B cell (primary cell): ENCODE measurements at regions not wholly inside any gene's neighbourhood (a gene's known extent, or its start where the extent isn't known, plus 50 kb on each side); places are given as distances from the start of the nearest gene placed in this dataset.

Source experiments
- ATAC-seq: fragments of 200-7000 bp; cut with Tn5 transposase; one replicate; pipeline ENCODE4 v1.10.0; 2021; ENCODE audit warnings: low read depth, mild to moderate bottlenecking, moderate number of reproducible peaks, moderate library complexity
- CTCF ChIA-PET: fragments of 350-600 bp; sonication (Branson Sonifier 250); formaldehyde crosslinking; loops from one replicate; lab custom pipeline; 2021; ENCODE audit warnings: antibody characterized with exemption, inconsistent platforms; lab: Charles Lee
- POLR2A ChIA-PET: fragments of 350-600 bp; sonication (Branson Sonifier 250); formaldehyde crosslinking; loops from one replicate; lab custom pipeline; 2021; ENCODE audit warnings: antibody characterized with exemption; lab: Charles Lee
- DNase-seq: peaks from one replicate; pipeline ENCODE4 v3.0.0; 2013
- H2AFZ ChIP-seq: 2 replicates; pipeline ENCODE4 v1.6.1; 2012; ENCODE audit warnings: mild to moderate bottlenecking, low read depth, low read length; ENCODE audit not compliant: insufficient read depth, poor library complexity, severe bottlenecking
- H3K27ac ChIP-seq, 2 donors: 1 replicate in 1 of 2; 2 replicates in 1 of 2; pipeline ENCODE4 v1.5.1; 2012 to 2013; ENCODE audit warnings: low read length in 2 of 2, mild to moderate bottlenecking in 2 of 2, moderate library complexity in 1 of 2
- H3K27me3 ChIP-seq, 4 experiments: fragments of 200-600 bp in 1 of 4; sonication (generic) in 1 of 4; replicated peaks in 1 of 4; 1 replicate in 2 of 4; 2 replicates in 2 of 4; pipeline versions ENCODE4 v1.6.1 to v1.7.0; 2013 to 2016; ENCODE audit warnings: low read length in 3 of 4, mild to moderate bottlenecking in 2 of 4, mixed read lengths in 1 of 4, moderate library complexity in 1 of 4; ENCODE audit not compliant: insufficient read depth in 4 of 4, control insufficient read depth in 3 of 4; ENCODE audit errors: control extremely low read depth in 1 of 4
- H3K36me3 ChIP-seq, 2 experiments: replicated peaks in 1 of 2; 1 replicate in 1 of 2; 2 replicates in 1 of 2; pipeline versions ENCODE4 v1.6.1 to v1.7.1; 2013; ENCODE audit warnings: low read length in 1 of 2; ENCODE audit not compliant: insufficient read depth in 2 of 2, control insufficient read depth in 1 of 2; ENCODE audit errors: control extremely low read depth in 1 of 2, extremely low read depth in 1 of 2
- H3K4me1 ChIP-seq, 2 donors: fragments of 200-600 bp in 1 of 2; sonication (generic) in 1 of 2; 1 replicate in 1 of 2; 2 replicates in 1 of 2; pipeline versions ENCODE4 v1.5.1 to v1.6.1; 2013 to 2017; ENCODE audit warnings: low read length in 2 of 2; ENCODE audit not compliant: control insufficient read depth in 2 of 2, insufficient read depth in 2 of 2
- H3K4me2 ChIP-seq: replicated peaks from 2 replicates; pipeline ENCODE3; 2012; ENCODE audit warnings: mild to moderate bottlenecking, low read depth, low read length; ENCODE audit not compliant: poor library complexity, severe bottlenecking
- H3K4me3 ChIP-seq, 5 experiments: fragments of 200-600 bp in 1 of 5; sonication (generic) in 1 of 5; 1 replicate in 3 of 5; 2 replicates in 2 of 5; pipeline versions ENCODE4 v1.5.1 to v1.7.0; 2011 to 2016; ENCODE audit warnings: low read length in 4 of 5, mild to moderate bottlenecking in 4 of 5, low read depth in 2 of 5, control low read depth in 1 of 5, moderate library complexity in 1 of 5; ENCODE audit not compliant: insufficient read depth in 1 of 5; ENCODE audit errors: control extremely low read depth in 1 of 5, extremely low read depth in 1 of 5
- H3K79me2 ChIP-seq: fragments of 200-600 bp; sonication (generic); one replicate; pipeline ENCODE4 v1.6.0; 2016; ENCODE audit warnings: low read length; ENCODE audit not compliant: control insufficient read depth, insufficient read depth
- H3K9ac ChIP-seq: fragments of 200-600 bp; sonication (generic); 2 replicates; pipeline ENCODE4 v1.6.1; 2017; ENCODE audit warnings: mild to moderate bottlenecking, low read length, moderate library complexity
- H3K9me3 ChIP-seq, 3 donors: one replicate each; pipeline versions ENCODE4 v1.6.1 to v1.7.1; 2013; ENCODE audit warnings: low read length in 2 of 3; ENCODE audit not compliant: control insufficient read depth in 2 of 3, insufficient read depth in 1 of 3; ENCODE audit errors: control extremely low read depth in 1 of 3
- H4K20me1 ChIP-seq: 2 replicates; pipeline ENCODE4 v1.6.0; 2012; ENCODE audit warnings: mild to moderate bottlenecking, low read length; ENCODE audit not compliant: insufficient read depth, control insufficient read depth, poor library complexity, severe bottlenecking
- H3K27ac Mint-ChIP-seq: one replicate; pipeline ENCODE4 v1.8.0; 2021; ENCODE audit warnings: mixed read lengths
- H3K27me3 Mint-ChIP-seq: one replicate; pipeline ENCODE4 v1.8.0; 2021; ENCODE audit warnings: mixed read lengths
- H3K4me1 Mint-ChIP-seq: one replicate; pipeline ENCODE4 v1.8.0; 2021; ENCODE audit warnings: mixed read lengths
- H3K4me3 Mint-ChIP-seq: one replicate; pipeline ENCODE4 v1.8.0; 2021; ENCODE audit warnings: mixed read lengths
- H3K9me3 Mint-ChIP-seq: one replicate; pipeline ENCODE4 v1.8.0; 2022; ENCODE audit warnings: mixed read lengths; ENCODE audit not compliant: insufficient read depth
- EZH2 ChIP-seq: IDR thresholded peaks from 2 replicates; pipeline ENCODE4 v1.6.1; 2012; ENCODE audit warnings: borderline replicate concordance, low read depth, mild to moderate bottlenecking, moderate library complexity, low read length; ENCODE audit not compliant: insufficient read depth, poor library complexity, severe bottlenecking
- WGBS: methylation state at CpG from one replicate; pipeline ENCODE4 v1.1.5; 2013; ENCODE audit warnings: missing lambda C conversion rate; ENCODE audit not compliant: insufficient coverage; 5-methylcytosine and 5-hydroxymethylcytosine counted together
- intact Hi-C: fragments of 100-400 bp; cut with micrococcal nuclease; formaldehyde crosslinking; loops from one replicate; pipeline ENCODE4 v1.10.0; 2022
- TF ChIP-seq, protein P1 (sequence below): fragments of 200-600 bp; IDR thresholded peaks from one replicate; pipeline ENCODE4 v1.8.0; 2022; ENCODE audit warnings: antibody characterized with exemption, mild to moderate bottlenecking

DNA sequence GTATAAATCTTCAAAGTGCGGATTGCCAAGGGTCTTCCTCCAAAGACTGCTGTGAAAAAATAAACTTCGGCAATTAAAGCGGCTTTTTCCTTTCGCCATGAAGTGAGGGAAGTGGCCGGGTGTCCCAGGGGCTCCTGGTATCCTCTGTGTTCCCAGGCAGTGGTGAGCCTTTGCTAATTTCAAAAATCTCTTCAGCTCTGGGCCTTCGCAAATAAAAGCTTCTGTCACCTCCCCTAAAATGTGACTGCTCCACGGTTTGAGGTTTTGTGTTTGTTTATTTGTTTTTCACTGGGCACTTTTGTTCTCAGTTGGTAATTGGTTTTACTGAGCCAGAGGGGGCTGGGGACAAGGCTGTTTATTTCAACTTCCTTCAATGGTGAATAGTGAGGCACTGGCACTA is 270.1 kb upstream of the POU3F3 start:
- ATAC-seq: no peak
- intact Hi-C loops: no loop called here
- CTCF ChIA-PET: no interaction called here

GRCh38 chr2:104584393-104584792 is 269.5 kb upstream of the POU3F3 start:
- TF ChIP-seq, protein P1, sequence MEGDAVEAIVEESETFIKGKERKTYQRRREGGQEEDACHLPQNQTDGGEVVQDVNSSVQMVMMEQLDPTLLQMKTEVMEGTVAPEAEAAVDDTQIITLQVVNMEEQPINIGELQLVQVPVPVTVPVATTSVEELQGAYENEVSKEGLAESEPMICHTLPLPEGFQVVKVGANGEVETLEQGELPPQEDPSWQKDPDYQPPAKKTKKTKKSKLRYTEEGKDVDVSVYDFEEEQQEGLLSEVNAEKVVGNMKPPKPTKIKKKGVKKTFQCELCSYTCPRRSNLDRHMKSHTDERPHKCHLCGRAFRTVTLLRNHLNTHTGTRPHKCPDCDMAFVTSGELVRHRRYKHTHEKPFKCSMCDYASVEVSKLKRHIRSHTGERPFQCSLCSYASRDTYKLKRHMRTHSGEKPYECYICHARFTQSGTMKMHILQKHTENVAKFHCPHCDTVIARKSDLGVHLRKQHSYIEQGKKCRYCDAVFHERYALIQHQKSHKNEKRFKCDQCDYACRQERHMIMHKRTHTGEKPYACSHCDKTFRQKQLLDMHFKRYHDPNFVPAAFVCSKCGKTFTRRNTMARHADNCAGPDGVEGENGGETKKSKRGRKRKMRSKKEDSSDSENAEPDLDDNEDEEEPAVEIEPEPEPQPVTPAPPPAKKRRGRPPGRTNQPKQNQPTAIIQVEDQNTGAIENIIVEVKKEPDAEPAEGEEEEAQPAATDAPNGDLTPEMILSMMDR: no peak
- no peak for TF ChIP-seq EZH2
- no peaks in the 10 kb centered on the region for H3K4me1 Mint-ChIP-seq
- H3K4me1 ChIP-seq: no peaks in the 10 kb centered on the region
- H3K27ac ChIP-seq: no peak overlapping the region
- WGBS: 92% methylated on average over 2 of the region's 4 CpGs
- no peaks in the 10 kb centered on the region for H3K27me3 ChIP-seq
- H4K20me1 ChIP-seq: no peaks in the 10 kb centered on the region
- H3K27me3 Mint-ChIP-seq: no peaks in the 10 kb centered on the region
- H3K9me3 ChIP-seq: no peaks in the 10 kb centered on the region
- no peak overlapping the region for H3K4me3 Mint-ChIP-seq
- H3K4me3 ChIP-seq: no peak overlapping the region
- ChIA-PET POLR2A (no interaction called here), CTCF (no interaction called here)
- H3K9me3 Mint-ChIP-seq: no peaks in the 10 kb centered on the region
- no peak overlapping the region for H3K9ac ChIP-seq
- H3K79me2 ChIP-seq: no peaks in the 10 kb centered on the region
- H2AFZ ChIP-seq: no peak overlapping the region
- no peak overlapping the region for H3K27ac Mint-ChIP-seq
- ATAC-seq (no peak), DNase-seq (no peak)
- intact Hi-C loops: no loop called here
- no peak overlapping the region for H3K4me2 ChIP-seq
- H3K36me3 ChIP-seq: no peaks in the 10 kb centered on the region

More for the DNA sequence above, 270.1 kb upstream of the POU3F3 start:
- Histone ChIP-seq H3K27ac (no peak overlapping the region), H3K4me2 (no peak overlapping the region), H3K4me3 (no peak overlapping the region), H3K4me1 (no peaks in the 10 kb centered on the region), H4K20me1 (no peaks in the 10 kb centered on the region), H3K36me3 (no peaks in the 10 kb centered on the region), H3K79me2 (no peaks in the 10 kb centered on the region), H2AFZ (no peak overlapping the region), H3K9ac (no peak overlapping the region), H3K9me3 (no peaks in the 10 kb centered on the region), H3K27me3 (no peaks in the 10 kb centered on the region)
- H3K9me3 Mint-ChIP-seq: no peaks in the 10 kb centered on the region
- no peak for DNase-seq
- no CpG with 5 or more reads among the region's 7 CpGs for WGBS
- H3K27ac Mint-ChIP-seq: no peak overlapping the region
- no peak for TF ChIP-seq EZH2
- TF ChIP-seq, protein P1: no peak
- no peak overlapping the region for H3K4me3 Mint-ChIP-seq
- no peaks in the 10 kb centered on the region for H3K27me3 Mint-ChIP-seq
- POLR2A ChIA-PET: no interaction called here
- no peaks in the 10 kb centered on the region for H3K4me1 Mint-ChIP-seq
